Vagina (tissue), 2 donors: ENCODE measurements at regions not wholly inside any gene's neighbourhood (a gene's known extent, or its start where the extent isn't known, plus 50 kb on each side); places are given as distances from the start of the nearest gene placed in this dataset.

Experiments used
- DNase-seq, 2 donors: peaks; one replicate each; pipeline ENCODE4 v3.0.0-alpha.2; 2017; ENCODE audit errors: extremely low spot score in 2 of 2
- H3K27ac ChIP-seq: fragments of 200-600 bp; sonication (generic); one replicate; pipeline ENCODE4 v1.5.1; 2019
- H3K27me3 ChIP-seq: fragments of 200-600 bp; sonication (generic); one replicate; pipeline ENCODE4 v1.5.1; 2019
- H3K36me3 ChIP-seq, 2 donors: fragments of 200-600 bp; sonication (generic); one replicate each; pipeline ENCODE4 v1.5.1; 2017 to 2019
- H3K4me1 ChIP-seq: fragments of 200-600 bp; sonication (generic); one replicate; pipeline ENCODE4 v1.5.1; 2019
- H3K4me3 ChIP-seq, 2 donors: fragments of 200-600 bp; sonication (generic); 1 replicate in 1 of 2; 2 replicates in 1 of 2; pipeline ENCODE4 v1.5.1; 2016 to 2019
- H3K9me3 ChIP-seq: fragments of 200-600 bp; sonication (generic); one replicate; pipeline ENCODE4 v1.5.1; 2019
- POLR2A ChIP-seq, 2 donors: fragments of 450-650 bp; IDR thresholded peaks; one replicate each; pipeline ENCODE4 v1.6.1; 2017; ENCODE audit warnings: antibody characterized with exemption in 2 of 2, mild to moderate bottlenecking in 2 of 2, moderate library complexity in 2 of 2
- POLR2AphosphoS5 ChIP-seq, 2 donors: sonication (generic); formaldehyde crosslinking; IDR thresholded peaks; one replicate each; pipeline ENCODE4 v1.9.0; 2017; ENCODE audit warnings: antibody characterized with exemption in 2 of 2, mild to moderate bottlenecking in 2 of 2, low read depth in 1 of 2; ENCODE audit not compliant: insufficient read depth in 1 of 2
- intact Hi-C: fragments of 100-400 bp; cut with DNase I; formaldehyde crosslinking; loops from one replicate; pipeline ENCODE4 v1.15.1; 2023
- TF ChIP-seq, protein P1 (sequence below), 3 experiments: fragments of 450-650 bp in 2 of 3; fragments of 200-600 bp in 1 of 3; sonication (generic) in 1 of 3; IDR thresholded peaks; one replicate each; pipeline ENCODE4 v1.5.1; 2017 to 2019; ENCODE audit warnings: antibody characterized with exemption in 3 of 3, mild to moderate bottlenecking in 2 of 3, moderate library complexity in 2 of 3

DNA sequence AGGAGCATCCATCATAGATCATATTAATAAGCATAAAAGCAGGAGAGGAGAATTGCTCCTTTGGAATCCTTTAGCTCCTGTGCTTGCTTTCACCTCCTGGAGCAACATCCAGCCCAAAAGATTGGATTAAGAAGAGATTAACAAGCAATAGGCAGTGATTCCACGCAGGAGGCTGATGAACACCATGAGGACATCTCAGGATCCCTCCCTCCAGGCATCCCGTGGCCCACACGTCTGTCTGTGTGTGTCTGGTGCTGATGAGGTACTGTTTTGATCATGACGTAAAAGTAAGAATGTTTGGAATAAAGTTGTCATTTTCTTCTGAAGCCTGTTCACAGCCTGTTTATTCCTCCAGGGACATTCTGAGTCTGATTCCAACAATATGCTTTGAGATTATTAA lies 185.5 kb upstream of the MYLIP start:
- DNase-seq = no peak
- Histone ChIP-seq H3K4me1 (no peaks in the 10 kb centered on the region), H3K36me3 (no peaks in the 10 kb centered on the region), H3K9me3 (no peaks in the 10 kb centered on the region), H3K27me3 (no peaks in the 10 kb centered on the region), H3K27ac (no peak overlapping the region), H3K4me3 (no peak overlapping the region)
- intact Hi-C loops = no loop called here
- TF ChIP-seq POLR2A (IDR thresholded peaks at IDR 0.05) (no peak), POLR2AphosphoS5 (IDR thresholded peaks at IDR 0.05; ENCODE audit: insufficient read depth in 1 of 2, low read depth in 1 of 2) (no peak)
- TF ChIP-seq, protein P1, sequence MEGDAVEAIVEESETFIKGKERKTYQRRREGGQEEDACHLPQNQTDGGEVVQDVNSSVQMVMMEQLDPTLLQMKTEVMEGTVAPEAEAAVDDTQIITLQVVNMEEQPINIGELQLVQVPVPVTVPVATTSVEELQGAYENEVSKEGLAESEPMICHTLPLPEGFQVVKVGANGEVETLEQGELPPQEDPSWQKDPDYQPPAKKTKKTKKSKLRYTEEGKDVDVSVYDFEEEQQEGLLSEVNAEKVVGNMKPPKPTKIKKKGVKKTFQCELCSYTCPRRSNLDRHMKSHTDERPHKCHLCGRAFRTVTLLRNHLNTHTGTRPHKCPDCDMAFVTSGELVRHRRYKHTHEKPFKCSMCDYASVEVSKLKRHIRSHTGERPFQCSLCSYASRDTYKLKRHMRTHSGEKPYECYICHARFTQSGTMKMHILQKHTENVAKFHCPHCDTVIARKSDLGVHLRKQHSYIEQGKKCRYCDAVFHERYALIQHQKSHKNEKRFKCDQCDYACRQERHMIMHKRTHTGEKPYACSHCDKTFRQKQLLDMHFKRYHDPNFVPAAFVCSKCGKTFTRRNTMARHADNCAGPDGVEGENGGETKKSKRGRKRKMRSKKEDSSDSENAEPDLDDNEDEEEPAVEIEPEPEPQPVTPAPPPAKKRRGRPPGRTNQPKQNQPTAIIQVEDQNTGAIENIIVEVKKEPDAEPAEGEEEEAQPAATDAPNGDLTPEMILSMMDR (IDR thresholded peaks at IDR 0.05) = no peak

DNA sequence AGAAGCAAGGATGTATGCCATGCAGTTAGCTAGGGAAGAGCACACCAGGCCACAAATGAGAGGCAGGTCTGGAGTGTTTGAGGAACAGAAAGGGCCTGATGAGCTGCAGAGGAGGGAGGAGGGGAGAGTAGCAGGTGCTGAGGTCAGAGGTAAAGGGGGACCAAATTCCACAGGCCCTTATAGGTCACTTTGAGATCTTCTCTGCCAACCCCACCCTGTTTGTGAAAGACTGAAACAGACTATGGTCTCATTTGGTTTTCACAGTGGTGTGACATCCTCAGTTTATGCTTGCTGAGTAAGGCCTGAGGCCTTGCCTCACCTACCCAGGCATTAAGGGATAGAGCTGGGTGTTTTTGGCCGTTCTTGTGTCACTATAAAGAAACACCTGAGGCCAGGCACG lies 187.7 kb upstream of the MYLIP start:
- Histone ChIP-seq H3K27ac (no peak overlapping the region), H3K9me3 (no peaks in the 10 kb centered on the region), H3K4me3 (no peak overlapping the region), H3K4me1 (no peaks in the 10 kb centered on the region), H3K27me3 (no peaks in the 10 kb centered on the region), H3K36me3 (no peaks in the 10 kb centered on the region)
- DNase-seq = no peak
- TF ChIP-seq, protein P1 (IDR thresholded peaks at IDR 0.05) = no peak
- TF ChIP-seq POLR2A (IDR thresholded peaks at IDR 0.05) (no peak), POLR2AphosphoS5 (IDR thresholded peaks at IDR 0.05; ENCODE audit: insufficient read depth in 1 of 2, low read depth in 1 of 2) (no peak)
- intact Hi-C loops = no loop called here

DNA sequence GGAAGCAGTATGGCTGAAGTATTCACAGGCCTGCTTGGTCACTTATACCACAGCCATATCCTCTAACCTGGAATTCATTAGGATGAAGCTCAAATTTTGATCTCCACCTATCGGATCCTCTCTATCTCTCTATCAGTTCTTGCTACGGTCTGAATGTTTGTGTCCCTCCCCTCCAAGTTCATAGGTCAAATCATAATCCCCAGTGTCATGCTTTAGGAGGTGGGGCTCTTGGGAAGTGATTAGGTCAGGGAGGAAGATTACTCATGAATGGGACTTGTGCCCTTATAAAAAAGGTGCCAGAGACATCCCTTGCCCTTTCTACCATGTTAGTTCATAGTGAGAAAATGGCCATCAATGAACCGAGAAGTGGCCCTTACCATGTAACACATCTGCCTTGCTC lies 190.8 kb upstream of the MYLIP start:
- Histone ChIP-seq H3K9me3 (no peaks in the 10 kb centered on the region), H3K36me3 (no peaks in the 10 kb centered on the region), H3K27me3 (no peaks in the 10 kb centered on the region), H3K4me1 (peaks cover 4% of the 10 kb centered on the region), H3K27ac (no peak overlapping the region), H3K4me3 (no peak overlapping the region)
- no peak for DNase-seq
- intact Hi-C loops = no loop called here
- TF ChIP-seq POLR2A (IDR thresholded peaks at IDR 0.05) (no peak), POLR2AphosphoS5 (IDR thresholded peaks at IDR 0.05; ENCODE audit: insufficient read depth in 1 of 2, low read depth in 1 of 2) (no peak)
- TF ChIP-seq, protein P1 (IDR thresholded peaks at IDR 0.05) = no peak

DNA sequence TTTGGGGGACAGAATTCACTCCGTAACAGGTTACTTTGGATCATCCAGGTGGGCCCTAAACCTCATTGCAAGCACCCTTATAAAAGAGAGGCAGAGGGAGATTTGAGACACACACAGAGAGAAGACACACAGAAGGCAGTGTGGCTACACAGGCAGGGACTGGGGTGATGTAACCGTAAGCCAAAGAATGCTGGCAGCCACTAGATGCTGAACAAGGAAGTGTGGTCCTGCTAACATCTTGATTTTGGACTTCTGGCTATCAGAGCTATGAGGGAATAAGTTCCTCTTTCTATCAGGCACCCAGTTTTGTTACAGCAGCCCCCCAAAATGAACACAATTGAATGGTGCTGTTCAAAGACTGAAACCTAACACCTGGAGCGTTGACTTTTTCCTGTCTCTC lies 191.3 kb upstream of the MYLIP start:
- DNase-seq = no peak
- intact Hi-C loops = no loop called here
- TF ChIP-seq POLR2A (IDR thresholded peaks at IDR 0.05) (no peak), POLR2AphosphoS5 (IDR thresholded peaks at IDR 0.05; ENCODE audit: insufficient read depth in 1 of 2, low read depth in 1 of 2) (no peak)
- TF ChIP-seq, protein P1 (IDR thresholded peaks at IDR 0.05) = no peak
- Histone ChIP-seq H3K36me3 (no peaks in the 10 kb centered on the region), H3K27ac (no peak overlapping the region), H3K9me3 (no peaks in the 10 kb centered on the region), H3K4me3 (no peak overlapping the region), H3K27me3 (no peaks in the 10 kb centered on the region), H3K4me1 (peaks cover 4% of the 10 kb centered on the region)

DNA sequence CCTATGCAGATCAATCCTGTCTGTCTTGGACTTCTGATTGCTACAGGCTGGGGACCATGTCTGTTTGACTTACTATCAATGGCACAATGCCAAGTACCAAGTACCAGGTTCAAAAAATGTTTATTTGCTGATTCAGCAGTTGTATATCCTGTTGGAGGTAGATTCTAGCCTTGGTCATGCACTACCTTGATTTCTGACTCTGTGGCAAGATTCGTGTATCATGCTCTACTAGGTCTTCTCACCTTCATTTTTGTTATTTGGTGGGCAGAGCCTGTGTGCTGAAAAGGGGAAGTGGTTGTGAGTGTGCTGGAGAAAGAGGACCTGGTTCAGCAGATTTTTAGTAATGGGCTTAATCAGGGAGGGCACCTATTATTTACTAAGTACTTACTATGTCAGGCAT lies 192.4 kb upstream of the MYLIP start:
- TF ChIP-seq, protein P1 (IDR thresholded peaks at IDR 0.05) = no peak
- TF ChIP-seq POLR2AphosphoS5 (IDR thresholded peaks at IDR 0.05; ENCODE audit: insufficient read depth in 1 of 2, low read depth in 1 of 2) (no peak), POLR2A (IDR thresholded peaks at IDR 0.05) (no peak)
- Histone ChIP-seq H3K9me3 (peaks cover under 1% of the 10 kb centered on the region), H3K27me3 (no peaks in the 10 kb centered on the region), H3K27ac (no peak overlapping the region), H3K36me3 (no peaks in the 10 kb centered on the region), H3K4me3 (no peak overlapping the region), H3K4me1 (peaks cover 4% of the 10 kb centered on the region)
- no peak for DNase-seq
- intact Hi-C loops = no loop called here
